Endothelial cell of umbilical vein (primary cell): ENCODE measurements at regions not wholly inside any gene's neighbourhood (a gene's known extent, or its start where the extent isn't known, plus 50 kb on each side); places are given as distances from the start of the nearest gene placed in this dataset.

Experiments used
- BruUV-seq: library from RNA; stranded (reverse); fragments of 400-500 nt; replicated peaks from 2 replicates; lab custom pipeline; 2021; lab: Mats Ljungman, UMichigan
- CTCF ChIA-PET: fragments of 300-600, 350-600 bp; sonication (Branson Sonifier 250); formaldehyde crosslinking; loops from one replicate; lab custom pipeline; 2021; ENCODE audit warnings: antibody characterized with exemption, inconsistent platforms; lab: Charles Lee
- POLR2A ChIA-PET: fragments of 300-600, 350-600 bp; sonication (Branson Sonifier 250); formaldehyde crosslinking; loops from one replicate; lab custom pipeline; 2021; ENCODE audit warnings: antibody characterized with exemption, inconsistent platforms; lab: Charles Lee
- DNase-seq: peaks from one replicate; pipeline ENCODE4 v3.0.0-alpha.2; 2011; ENCODE audit warnings: low read depth, low spot score
- FAIRE-seq: peaks from 2 replicates; lab custom pipeline; 2011; peaks lifted over from hg19 to GRCh38; lab: Jason Lieb, UNC
- H2AFZ ChIP-seq: 2 replicates; pipeline ENCODE4 v1.6.0; 2012; ENCODE audit warnings: low read depth, low read length, control low read depth, inconsistent platforms
- H3K27ac ChIP-seq: 2 replicates; pipeline ENCODE4 v1.5.1; 2011; ENCODE audit warnings: low read depth, mild to moderate bottlenecking, control low read depth, low read length, moderate library complexity; ENCODE audit not compliant: insufficient read depth
- H3K27me3 ChIP-seq, 2 experiments: 2 replicates each; pipeline versions ENCODE4 v1.6.0 to v1.6.1; 2011; ENCODE audit warnings: low read length in 2 of 2, mixed read lengths in 1 of 2; ENCODE audit not compliant: control insufficient read depth in 2 of 2, insufficient read depth in 2 of 2
- H3K36me3 ChIP-seq, 2 experiments: 2 replicates in 1 of 2; 3 replicates in 1 of 2; pipeline ENCODE4 v1.5.1; 2011; ENCODE audit warnings: low read length in 2 of 2, mild to moderate bottlenecking in 1 of 2, moderate library complexity in 1 of 2; ENCODE audit not compliant: control insufficient read depth in 2 of 2, insufficient read depth in 2 of 2; ENCODE audit errors: extremely low read depth in 1 of 2
- H3K4me1 ChIP-seq: 3 replicates; pipeline ENCODE4 v1.5.1; 2011; ENCODE audit warnings: mild to moderate bottlenecking, low read length; ENCODE audit not compliant: control insufficient read depth, insufficient read depth; ENCODE audit errors: extremely low read depth
- H3K4me2 ChIP-seq: 2 replicates; pipeline ENCODE4 v1.6.1; 2011; ENCODE audit warnings: low read length, control low read depth, mixed read lengths; ENCODE audit not compliant: insufficient read depth
- H3K4me3 ChIP-seq, 3 experiments: fragments of 200-600 bp in 1 of 3; sonication (generic), shearing (Covaris generic) in 1 of 3; replicated peaks in 1 of 3; 2 replicates each; pipeline ENCODE4 v1.5.1; 2011 to 2016; ENCODE audit warnings: control low read depth in 3 of 3, low read length in 3 of 3, mild to moderate bottlenecking in 2 of 3, inconsistent platforms in 1 of 3, low read depth in 1 of 3, moderate library complexity in 1 of 3; ENCODE audit not compliant: insufficient read depth in 1 of 3
- H3K79me2 ChIP-seq: 2 replicates; pipeline ENCODE4 v1.6.0; 2012; ENCODE audit warnings: low read length, inconsistent platforms; ENCODE audit not compliant: control insufficient read depth, insufficient read depth
- H3K9ac ChIP-seq: replicated peaks from 2 replicates; pipeline ENCODE3; 2011; ENCODE audit warnings: low read length, control low read depth; ENCODE audit not compliant: insufficient read depth; ENCODE audit errors: extremely low read depth
- H3K9me1 ChIP-seq: replicated peaks from 3 replicates; pipeline ENCODE4 v1.6.0; 2011; ENCODE audit warnings: mild to moderate bottlenecking, low read length; ENCODE audit not compliant: control insufficient read depth, insufficient read depth; ENCODE audit errors: extremely low read depth
- H3K9me3 ChIP-seq: replicated peaks from 2 replicates; pipeline ENCODE4 v1.5.1; 2012; ENCODE audit warnings: low read length, inconsistent platforms; ENCODE audit not compliant: control insufficient read depth, insufficient read depth
- H4K20me1 ChIP-seq: replicated peaks from 2 replicates; pipeline ENCODE3; 2011; ENCODE audit warnings: mild to moderate bottlenecking, low read length; ENCODE audit not compliant: control insufficient read depth, insufficient read depth; ENCODE audit errors: extremely low read depth
- EZH2 ChIP-seq: IDR thresholded peaks from 2 replicates; pipeline ENCODE4 v1.6.1; 2012; ENCODE audit warnings: borderline replicate concordance, low read depth, mild to moderate bottlenecking, moderate library complexity, low read length, inconsistent platforms; ENCODE audit not compliant: severe bottlenecking
- POLR2A ChIP-seq: IDR thresholded peaks from 2 replicates; pipeline ENCODE4 v1.6.1; 2012; ENCODE audit warnings: low read depth, mild to moderate bottlenecking, control low read depth, low read length
- POLR2AphosphoS5 ChIP-seq: IDR thresholded peaks from 2 replicates; pipeline ENCODE4 v1.6.1; 2012; ENCODE audit warnings: low read depth, mild to moderate bottlenecking, control low read depth, low read length, moderate library complexity; ENCODE audit not compliant: insufficient read depth
- dilution Hi-C: fragments of 300-500 bp; cut with MboI; formaldehyde crosslinking; loops from one replicate; pipeline ENCODE4 v1.15.0; 2019; ENCODE audit warnings: low sequenced_read_pairs; ENCODE audit not compliant: extremely low pct_ligation_motif_present
- intact Hi-C: fragments of 100-400 bp; cut with micrococcal nuclease; formaldehyde crosslinking; loops from one replicate; pipeline ENCODE4 v1.10.0; 2022
- TF ChIP-seq, protein P1 (sequence below): IDR thresholded peaks from 2 replicates; pipeline ENCODE4 v1.6.1; 2011; ENCODE audit not compliant: insufficient read depth, insufficient read length

- H3K79me2 ChIP-seq, result no peaks in the 10 kb centered on the region
- FAIRE-seq, result no peak
- no peaks in the 10 kb centered on the region for H3K9me1 ChIP-seq
- dilution Hi-C loops, result no loop called here
- intact Hi-C loops, result no loop called here
- H3K27me3 ChIP-seq, result no peaks in the 10 kb centered on the region
- H3K36me3 ChIP-seq, result no peaks in the 10 kb centered on the region
- H3K4me1 ChIP-seq, result no peaks in the 10 kb centered on the region
- no peaks in the 10 kb centered on the region for H3K9me3 ChIP-seq
- no peak for TF ChIP-seq EZH2
- TF ChIP-seq POLR2A, result no peak
- H3K4me2 ChIP-seq, result no peak overlapping the region
- DNase-seq, result no peak
- no peak overlapping the region for H2AFZ ChIP-seq
- H4K20me1 ChIP-seq, result no peaks in the 10 kb centered on the region
- ChIA-PET CTCF (no interaction called here), POLR2A (no interaction called here)
- H3K9ac ChIP-seq, result no peak overlapping the region
- no peak overlapping the region for H3K4me3 ChIP-seq
- no TSS peak for BruUV-seq
- H3K27ac ChIP-seq, result no peak overlapping the region
These were observed 396.6 kb upstream of the MAP3K7 start for GRCh38 chr6:90983462-90983861.

DNA sequence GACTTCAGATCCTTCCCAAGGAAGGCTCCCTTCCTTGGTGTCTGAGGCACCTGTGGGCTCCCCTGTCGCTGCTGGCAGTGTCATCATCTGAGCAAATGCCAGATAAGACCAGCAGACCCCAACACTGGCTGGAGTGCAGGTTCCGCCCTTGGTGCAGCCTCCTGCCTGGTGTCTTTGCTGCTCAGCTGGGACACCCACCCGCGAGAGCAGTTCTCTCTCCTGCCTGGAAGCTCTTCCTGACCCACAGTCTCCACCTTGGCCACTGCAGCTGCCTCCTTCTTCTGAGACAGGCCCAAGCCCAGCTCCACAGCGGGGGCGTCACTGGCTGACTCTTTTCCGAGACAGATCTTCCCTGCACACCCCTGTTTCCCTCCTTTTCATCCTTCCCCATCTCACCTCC is 395.7 kb upstream of the MAP3K7 start:
- intact Hi-C loops, result no loop called here

More for the DNA sequence above, 395.7 kb upstream of the MAP3K7 start:
- Histone ChIP-seq H3K9me3 (no peaks in the 10 kb centered on the region), H3K27me3 (no peaks in the 10 kb centered on the region), H3K4me3 (no peak overlapping the region), H3K4me2 (no peak overlapping the region), H3K36me3 (no peaks in the 10 kb centered on the region), H3K27ac (no peak overlapping the region), H4K20me1 (no peaks in the 10 kb centered on the region), H3K9me1 (no peaks in the 10 kb centered on the region), H3K9ac (no peak overlapping the region), H3K79me2 (no peaks in the 10 kb centered on the region), H3K4me1 (no peaks in the 10 kb centered on the region), H2AFZ (no peak overlapping the region)
- dilution Hi-C loops, result no loop called here
- no TSS peak for BruUV-seq
- FAIRE-seq, result no peak
- no peak for TF ChIP-seq POLR2AphosphoS5
- no peak for TF ChIP-seq POLR2A
- TF ChIP-seq, protein P1, sequence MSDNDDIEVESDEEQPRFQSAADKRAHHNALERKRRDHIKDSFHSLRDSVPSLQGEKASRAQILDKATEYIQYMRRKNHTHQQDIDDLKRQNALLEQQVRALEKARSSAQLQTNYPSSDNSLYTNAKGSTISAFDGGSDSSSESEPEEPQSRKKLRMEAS, result no peak
- CTCF ChIA-PET, result no interaction called here
- no peak for DNase-seq
- POLR2A ChIA-PET, result no interaction called here
